Stromal cell of bone marrow (primary cell): ENCODE measurements at regions not wholly inside any gene's neighbourhood (a gene's known extent, or its start where the extent isn't known, plus 50 kb on each side); places are given as distances from the start of the nearest gene placed in this dataset.

Experiments used
- DNase-seq: peaks from one replicate; pipeline ENCODE4 v3.0.0-alpha.2; 2012; ENCODE audit warnings: low read depth

DNA sequence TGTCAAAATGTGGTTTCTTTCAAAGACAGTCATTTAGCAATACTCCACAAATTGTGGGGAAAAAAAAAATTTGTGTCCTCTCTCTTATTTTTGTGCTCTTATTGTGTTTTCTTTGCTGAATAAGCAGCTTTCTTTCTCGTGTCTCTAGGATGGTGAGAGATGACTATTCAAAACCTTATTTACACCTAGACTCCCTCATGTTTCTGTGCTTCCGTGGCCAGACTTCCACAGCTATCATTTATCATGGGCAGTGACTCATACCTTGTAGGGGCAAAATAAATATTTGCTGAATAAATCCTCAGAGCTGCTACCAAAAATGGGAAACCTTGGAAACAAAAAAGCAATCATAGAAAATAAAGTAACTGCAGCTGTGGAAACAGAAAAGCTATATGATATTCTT is 204.9 kb upstream of the MIR17HG start:
- DNase-seq: peak; percentile 57

DNA sequence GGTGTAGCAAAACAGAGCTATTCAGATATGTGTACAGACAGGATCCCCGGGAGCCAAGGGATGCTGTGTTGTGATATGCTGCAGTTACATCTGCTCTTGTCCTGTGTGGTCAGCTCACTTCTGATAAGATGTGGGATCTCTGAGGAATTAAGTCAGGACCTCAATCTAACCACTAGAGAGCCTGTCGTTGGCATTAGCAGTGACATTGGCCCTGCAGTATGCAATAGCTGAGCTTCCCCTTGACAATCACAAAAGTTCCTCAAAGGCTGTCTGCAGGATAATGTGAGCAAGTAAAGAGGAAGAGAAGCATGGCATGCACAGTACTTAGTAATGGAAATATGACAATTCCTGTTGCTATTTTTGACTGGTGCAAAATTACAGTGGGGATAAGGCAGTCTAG is 203.4 kb upstream of the MIR17HG start:
- no peak for DNase-seq

DNA sequence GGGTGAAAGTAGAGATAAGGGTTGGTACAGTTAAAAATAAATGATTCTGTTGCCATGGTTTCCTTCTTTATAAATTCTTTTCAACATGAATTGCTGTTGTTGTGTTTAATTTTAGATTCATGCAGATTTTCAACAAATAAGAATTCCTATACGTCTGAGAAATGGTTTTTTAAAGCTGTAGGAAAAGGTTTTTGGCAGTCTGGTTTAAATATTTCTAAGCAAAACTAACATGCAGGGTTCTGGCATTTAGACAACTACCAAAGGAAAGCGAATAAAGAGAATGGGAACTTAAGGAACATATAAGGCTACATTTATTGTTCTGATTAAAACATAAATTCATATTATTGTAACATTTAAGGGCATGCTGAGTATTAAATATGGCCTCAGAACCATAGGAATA is 203.0 kb upstream of the MIR17HG start:
- no peak for DNase-seq

DNA sequence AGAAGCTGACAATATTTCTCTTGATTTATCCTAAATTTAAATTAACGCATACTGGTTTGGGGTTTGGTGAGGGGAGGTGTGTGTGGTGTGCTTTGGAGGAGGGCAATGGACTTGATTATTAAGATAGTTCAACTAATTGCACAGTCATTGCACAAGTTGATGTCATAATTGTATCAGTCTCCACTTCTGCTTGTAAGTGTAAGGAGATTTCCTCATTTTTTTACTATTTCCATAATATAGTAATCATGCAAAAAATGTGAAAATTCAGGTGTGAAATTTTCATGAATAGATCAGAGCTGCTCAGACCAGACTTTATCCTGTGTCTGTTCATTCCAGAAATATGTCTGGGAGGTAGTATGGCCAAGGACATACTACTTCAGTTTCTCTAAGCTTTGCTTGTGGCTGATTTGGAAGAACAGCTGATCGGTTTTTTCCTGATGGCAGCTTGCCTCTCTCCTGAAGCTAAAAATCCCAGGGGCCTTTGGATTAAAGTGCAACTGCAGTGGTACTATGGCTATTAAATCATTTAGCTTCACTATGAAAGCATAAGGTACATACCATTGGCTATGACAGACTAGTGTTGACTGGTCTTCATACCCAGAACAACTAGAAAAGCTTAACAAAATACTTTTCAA is 201.8 kb upstream of the MIR17HG start:
- no peak for DNase-seq

DNA sequence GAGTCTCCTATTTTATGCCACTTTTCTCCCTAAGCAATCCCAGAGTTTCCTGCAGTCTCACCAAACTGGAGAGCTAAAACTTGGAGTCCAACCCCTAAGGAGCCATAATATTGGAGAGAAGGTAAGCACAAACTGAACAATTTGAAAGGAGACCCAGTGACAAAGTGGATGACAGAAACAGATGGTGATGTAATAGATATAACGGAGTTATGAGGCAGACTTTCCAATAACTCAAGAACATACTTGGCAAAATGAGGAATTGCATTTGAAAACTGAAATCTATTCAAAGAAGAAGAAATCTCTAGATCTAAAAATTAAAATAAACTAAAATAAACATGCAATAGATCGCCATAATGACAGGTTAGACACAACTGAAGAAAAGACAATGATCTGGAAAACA is 200.9 kb upstream of the MIR17HG start:
- DNase-seq: no peak

DNA sequence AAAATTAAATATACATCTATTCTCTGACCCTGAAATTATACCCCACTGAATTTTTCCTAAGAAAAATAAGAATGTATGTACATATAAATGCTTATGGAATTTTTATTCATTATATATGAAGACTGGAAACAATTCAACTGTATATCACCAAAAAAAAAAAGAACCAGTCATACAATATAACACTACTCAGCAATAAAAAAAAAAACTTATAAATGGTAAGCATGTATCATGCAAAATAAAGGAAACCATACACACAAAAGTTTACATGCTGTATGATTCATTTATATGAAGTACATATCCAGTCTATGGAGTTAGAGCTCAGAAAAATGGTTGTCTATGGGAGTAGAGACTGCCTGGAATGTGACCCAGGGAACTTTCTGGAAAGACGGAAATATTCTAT is 199.4 kb upstream of the MIR17HG start:
- DNase-seq: no peak

DNA sequence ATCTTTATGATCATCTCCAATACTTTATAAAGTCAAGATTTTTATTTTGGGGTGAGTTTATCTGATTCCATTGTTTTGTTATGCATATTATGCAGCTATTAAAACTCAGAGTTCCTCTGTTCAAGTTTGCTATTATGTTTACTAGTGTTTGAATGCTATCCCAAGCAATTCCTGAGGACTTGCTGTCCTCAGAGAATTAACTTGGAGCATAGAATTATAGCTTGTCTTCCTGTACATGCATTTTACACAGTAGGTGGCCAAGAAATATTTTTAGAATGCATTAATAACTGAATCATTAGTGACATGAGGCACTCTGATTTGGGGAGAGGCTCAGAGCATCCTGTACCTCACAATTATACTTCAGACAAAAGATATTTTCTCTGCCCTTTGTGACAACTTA is 195.6 kb upstream of the MIR17HG start:
- DNase-seq: no peak

DNA sequence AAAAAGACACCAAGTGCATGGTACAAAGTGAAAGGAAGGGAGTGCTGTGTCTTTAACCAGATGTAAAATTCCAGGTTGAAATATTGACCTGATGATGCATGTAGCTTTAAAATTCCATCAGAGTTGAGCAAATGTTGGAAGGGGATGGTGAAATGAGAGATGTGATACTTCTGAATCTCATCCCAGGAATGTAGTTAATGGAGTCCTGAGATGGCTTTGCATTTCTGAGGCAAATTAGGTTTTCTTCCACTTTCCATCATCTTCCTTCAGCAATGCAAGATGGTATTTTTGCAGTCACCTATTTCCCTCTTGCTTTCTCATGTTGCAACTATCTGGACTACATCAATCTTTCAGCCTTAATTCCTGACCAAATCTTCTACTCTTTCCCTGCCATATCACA is 194.1 kb upstream of the MIR17HG start:
- DNase-seq: no peak

DNA sequence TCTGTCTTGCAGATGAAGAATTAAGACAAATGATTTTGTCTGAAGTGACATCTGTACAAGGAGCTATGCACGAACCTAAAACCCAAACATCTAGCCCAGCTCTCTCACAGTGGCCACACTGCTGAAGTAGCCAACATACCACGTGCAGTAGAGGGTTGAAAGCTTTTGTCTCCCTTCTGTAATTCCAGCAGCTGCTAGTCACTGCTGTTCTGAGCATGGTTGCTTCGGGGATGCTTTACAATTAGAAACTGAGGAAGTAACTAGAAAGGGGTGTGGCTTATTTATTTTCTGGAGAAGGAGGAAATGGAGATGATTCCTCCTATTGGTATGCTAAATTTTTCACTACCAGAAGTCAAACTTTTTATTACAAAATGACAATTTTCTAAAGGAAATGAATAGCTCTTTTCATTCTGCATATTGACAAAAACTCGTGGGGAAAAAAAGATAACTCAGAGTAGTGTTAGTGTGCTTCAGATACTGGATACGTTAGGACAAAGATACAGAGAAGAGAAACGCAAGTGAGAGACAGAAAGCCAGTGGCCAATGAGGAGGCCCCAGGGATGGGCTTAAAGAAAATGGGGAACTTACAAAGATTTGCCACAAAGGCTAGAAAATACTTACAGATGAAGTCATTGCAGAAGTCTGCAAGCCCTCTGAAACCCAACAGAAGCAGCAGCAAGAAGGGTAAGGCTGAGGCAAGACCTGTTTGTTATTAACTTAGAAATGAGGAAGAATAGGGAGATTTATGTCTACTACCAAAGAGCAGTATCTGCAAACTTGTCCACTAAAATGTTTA is 192.7 kb upstream of the MIR17HG start:
- DNase-seq: no peak

DNA sequence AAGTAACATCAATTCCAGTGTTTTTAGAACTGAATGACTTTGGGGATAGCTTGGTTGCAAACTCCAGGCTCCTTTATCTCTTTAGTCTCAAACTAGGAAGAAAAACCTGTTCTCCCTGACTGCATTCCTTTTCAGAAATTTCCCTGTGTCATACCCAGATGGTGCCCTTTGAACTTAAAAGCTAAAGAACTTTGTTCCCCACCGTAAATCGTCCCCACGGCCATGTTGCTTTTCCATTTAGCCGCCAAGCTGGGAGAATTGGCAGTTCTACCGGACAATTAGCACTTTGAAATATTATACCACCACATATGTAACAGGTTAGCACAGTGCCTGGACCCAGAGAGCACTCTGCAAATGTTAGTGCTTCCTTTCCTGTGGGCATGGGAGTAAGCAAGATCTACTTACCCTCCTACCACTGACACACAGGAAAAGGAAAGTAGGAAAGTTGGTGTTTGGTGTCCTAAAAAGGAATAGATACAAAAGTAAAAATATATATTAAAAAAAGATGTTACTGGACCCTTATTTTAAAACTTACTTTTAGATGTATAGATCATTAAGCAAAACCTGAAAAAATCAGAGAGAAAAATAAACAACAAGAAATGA is 191.9 kb upstream of the MIR17HG start:
- no peak for DNase-seq

DNA sequence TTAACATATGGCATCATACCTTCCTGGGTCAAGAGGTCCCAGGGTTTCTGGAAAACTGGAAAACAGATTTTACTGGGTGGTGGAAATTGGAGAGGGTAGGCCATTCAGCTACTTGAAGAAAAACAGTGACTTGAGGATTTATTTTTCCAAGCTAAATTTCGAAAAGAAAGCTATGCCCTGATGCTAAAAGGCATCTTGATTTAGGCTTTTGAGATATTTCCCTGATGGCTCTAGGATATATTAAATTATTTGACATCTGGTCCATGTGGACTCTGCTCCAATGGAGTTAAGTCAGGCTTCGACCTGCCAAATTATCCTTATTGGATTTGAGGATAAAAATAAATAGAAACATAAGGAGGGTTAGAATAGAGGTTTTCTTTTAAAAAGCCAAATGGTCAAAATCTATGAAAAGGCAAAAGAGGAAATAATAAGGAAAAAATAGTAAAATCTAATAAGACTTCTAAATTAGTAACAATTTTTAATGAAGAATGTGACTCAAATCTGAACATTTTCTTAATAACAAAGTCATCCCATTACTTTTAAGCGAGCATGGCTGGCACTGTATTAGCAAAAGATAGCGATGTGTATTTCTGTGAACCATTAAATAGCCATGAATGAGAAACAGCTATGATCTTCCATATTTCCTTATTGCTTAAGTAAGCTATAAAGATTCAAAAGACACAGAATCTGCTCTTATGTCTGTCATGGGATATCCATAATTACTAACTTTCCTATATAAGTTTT is 190.0 kb upstream of the MIR17HG start:
- DNase-seq: no peak

DNA sequence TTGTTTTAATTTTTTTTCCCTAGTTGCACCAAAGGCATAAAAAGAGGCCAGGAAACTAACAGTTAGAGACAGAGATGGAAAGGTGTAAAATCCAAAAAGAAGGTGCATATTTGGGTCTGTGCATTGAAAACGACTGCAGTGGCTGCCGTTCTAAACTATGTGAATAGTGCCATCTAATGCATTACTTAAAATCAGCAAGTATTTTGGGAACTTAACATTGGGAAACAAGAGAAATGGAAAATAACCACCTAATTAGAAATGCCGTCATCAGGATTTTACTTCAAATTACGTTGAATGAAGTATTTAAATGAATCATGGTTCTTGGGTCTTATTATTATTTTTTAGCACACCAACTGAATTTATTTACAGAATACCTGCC is 189.5 kb upstream of the MIR17HG start:
- DNase-seq: no peak

DNA sequence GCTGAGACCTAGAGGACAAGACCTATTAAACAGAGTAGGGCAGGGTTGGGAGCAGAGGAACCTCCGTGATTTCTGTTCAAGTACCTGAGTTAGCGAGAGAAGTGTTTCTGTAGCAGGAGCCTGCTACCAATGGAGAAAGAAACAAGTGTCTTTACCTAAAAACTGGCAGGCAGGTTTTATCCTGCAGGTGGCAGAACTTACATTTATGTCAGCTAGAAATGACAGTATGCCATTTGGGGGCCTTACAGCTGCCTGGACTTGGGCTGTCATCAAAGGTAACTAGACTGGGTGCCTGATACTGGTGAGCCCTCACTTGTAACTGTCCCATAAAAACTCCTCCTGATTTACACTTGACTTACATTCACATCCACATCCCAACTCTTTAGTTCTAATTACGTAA is 185.3 kb upstream of the MIR17HG start:
- DNase-seq: no peak

DNA sequence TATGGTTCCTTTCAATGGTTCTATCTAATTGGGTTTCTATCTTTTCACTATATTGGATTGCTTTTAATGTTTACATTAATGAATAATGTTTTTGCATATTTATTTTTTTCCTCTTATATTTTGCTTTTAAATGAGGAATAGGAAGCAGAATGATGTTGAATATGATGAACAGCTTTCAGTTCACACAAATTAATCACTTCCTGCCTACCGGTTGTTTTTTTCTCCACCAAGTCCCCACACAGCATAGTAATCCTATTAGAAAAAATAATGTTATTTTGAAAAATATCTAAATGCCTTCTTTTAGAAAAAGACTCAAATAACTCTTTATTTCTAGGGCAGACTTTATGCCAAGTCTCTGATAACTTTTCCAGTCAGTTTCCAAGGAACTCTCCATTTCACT is 184.9 kb upstream of the MIR17HG start:
- no peak for DNase-seq

DNA sequence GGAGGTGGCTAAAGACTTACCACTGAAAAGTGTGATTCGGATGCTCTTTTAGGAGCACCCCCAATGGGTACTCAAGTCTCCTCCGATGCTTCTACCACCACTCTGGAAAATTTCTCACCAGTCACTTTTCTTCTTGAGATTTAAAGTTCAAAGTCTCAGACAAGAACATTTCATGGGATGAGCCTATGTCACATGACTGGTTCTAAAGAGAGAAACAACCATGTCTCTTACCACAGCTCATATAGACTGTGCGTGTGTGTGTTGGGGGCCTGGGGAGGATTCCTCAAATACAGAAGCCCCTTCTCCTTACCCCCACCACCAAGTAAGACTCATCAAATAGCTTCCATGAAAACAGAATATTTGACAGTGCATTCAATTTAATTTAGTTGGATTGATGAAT is 181.7 kb upstream of the MIR17HG start:
- no peak for DNase-seq

DNA sequence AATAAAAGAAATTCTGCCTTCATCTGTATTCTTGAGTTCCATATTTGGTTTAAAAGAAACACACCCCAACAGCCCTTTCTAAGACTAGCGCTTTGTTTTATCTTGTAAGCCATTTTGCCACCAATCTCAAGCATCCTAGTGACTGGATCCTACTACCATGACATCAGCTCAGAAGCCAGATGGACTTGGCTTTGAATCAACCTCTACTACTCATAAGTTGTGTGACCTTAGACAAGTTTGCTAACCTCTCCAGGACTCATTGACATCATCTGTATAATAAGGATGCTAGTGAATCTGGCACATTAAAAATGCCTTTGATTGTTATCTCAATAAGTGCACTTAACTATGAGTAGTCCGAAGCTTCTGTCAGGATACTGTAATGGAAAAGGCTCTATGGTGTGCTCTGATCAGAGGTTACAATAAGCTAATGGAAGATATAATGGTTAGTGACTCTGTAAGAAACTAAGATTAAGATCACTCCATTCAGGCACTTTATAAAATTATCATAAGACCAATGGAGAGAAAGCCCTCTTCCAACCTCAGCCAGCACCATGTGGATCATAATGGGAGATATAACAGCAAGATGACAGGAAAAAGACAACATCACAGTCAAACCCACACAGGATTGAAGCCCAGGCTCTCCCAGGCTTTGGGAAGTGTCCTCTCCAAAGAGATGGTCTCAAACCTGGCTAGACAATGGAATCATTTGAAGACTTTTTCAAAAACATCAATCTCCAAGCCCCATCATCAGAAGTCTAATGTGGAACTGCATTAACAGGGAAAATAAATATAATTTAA is 180.6 kb upstream of the MIR17HG start:
- no peak for DNase-seq

DNA sequence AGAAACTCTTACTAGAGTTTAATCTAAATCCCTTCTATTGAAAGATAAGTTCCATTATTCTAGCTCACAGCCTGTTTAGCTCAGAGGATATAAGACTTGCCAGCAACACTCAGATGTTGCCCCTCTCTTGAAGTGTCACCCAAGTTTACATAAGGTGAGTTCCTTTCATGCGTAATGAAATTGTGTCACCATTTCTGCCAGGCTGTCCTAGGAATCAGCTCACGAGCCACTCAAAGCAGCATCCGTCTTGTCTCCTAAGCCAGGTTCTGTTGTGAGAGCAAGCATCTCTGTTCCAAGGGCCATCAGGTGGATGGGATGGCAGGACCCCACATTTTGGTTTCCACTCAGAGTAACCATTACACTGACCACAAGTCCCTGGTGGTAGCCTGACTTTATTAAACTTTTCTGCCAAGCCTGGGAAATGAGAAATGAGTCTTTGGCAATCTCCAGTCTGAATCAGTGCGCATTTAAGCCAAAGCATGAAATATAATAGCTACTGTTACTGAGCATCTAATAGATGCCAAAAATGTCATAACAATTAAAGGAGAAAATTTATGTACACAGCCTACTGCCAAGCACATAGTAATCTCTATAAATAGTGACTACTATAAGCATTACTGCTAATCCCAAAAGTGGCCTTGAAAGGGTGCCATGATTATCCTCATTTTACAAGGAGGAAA is 179.6 kb upstream of the MIR17HG start:
- DNase-seq: peak; percentile 46

DNA sequence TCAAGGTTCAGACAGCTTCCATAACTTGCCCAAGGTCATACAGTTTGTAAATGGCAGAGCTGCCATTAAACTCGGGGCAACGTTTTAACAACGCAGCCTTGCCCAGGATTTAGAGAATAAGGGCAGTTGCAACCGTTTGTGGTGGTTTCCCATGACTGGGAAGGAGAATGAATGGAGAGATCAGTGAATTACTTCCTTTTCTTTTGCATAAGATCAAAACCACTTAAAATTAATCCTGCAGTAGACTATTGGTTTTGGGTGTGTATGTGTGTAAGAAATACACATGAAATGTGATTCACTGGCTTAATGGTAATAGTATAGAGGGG is 179.1 kb upstream of the MIR17HG start:
- DNase-seq: no peak

DNA sequence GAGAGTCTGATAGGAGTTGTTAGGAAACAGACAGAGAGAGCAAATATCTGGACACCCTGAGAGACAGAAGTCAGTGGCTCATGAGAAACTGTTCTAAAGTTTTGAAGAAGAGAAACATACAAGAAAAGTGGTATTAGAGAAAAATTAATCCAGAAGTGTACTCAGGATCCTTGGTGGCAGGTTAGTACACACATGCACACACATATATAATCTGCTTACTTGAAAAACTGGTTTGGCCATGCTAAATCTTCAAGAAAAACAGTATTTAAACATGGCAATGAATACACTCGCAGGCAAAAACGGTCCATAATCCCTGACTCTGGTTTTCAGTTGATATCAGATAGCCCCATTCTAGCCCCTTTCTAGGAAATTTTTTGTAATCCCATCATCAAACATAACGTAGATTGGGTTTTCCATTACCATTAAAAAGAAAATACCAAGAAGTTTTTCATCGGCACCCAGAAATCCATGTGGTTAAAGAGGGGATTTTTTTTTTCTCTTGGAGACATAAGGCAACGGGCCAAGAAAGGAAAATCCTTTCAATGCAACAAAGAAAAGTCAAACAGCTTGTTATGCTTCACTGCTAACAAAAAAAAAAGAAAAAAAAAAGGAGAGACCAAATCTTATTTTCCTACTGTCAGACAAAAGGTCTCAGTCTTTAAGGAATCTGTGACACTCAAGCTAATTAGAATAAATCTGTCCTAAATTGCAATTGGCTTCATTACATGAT is 178.0 kb upstream of the MIR17HG start:
- DNase-seq: no peak

DNA sequence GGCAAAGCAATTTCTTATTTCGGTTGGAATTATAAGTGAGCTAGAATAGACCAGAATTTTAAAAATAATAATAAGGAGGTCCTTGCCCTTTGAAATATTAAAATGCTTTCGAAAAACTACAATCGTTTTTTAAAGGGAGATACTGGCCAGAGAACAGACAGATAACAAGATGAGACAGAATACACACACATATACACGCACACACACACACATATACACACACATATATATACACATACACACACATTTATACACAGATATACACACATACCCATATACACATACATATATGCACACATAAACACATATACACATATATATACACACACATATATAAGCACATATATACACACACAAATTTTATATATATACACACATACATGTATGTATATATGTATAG is 175.3 kb upstream of the MIR17HG start:
- no peak for DNase-seq
